ENCODE measurements at regions not wholly inside any gene's neighbourhood (a gene's known extent, or its start where the extent isn't known, plus 50 kb on each side); places are given as distances from the start of the nearest gene placed in this dataset.

- TF ChIP-seq CTCF (IDR thresholded peaks at IDR 0.05; ENCODE audit: low read depth, low read length): no peak
- DNase-seq (ENCODE audit: extremely low read depth, low read depth): no peak
These were observed 307.5 kb downstream of the GALR1 start for GRCh38 chr18:77557046-77557587.

GRCh38 chr18:77559274-77559910, 309.7 kb downstream of the GALR1 start:
- TF ChIP-seq CTCF (IDR thresholded peaks at IDR 0.05; ENCODE audit: low read depth, low read length): no peak
- no peak for DNase-seq (ENCODE audit: extremely low read depth, low read depth)

- no peak for TF ChIP-seq CTCF (IDR thresholded peaks at IDR 0.05; ENCODE audit: low read depth, low read length)
- no peak for DNase-seq (ENCODE audit: extremely low read depth, low read depth)
These were observed 310.8 kb downstream of the GALR1 start for GRCh38 chr18:77560341-77560992.

GRCh38 chr18:77566604-77567003, 317.0 kb downstream of the GALR1 start:
- TF ChIP-seq CTCF (IDR thresholded peaks at IDR 0.05; ENCODE audit: low read depth, low read length): no peak
- no peak for DNase-seq (ENCODE audit: extremely low read depth, low read depth)

GRCh38 chr18:77567205-77567604, 317.6 kb downstream of the GALR1 start:
- DNase-seq (ENCODE audit: extremely low read depth, low read depth): no peak
- TF ChIP-seq CTCF (IDR thresholded peaks at IDR 0.05; ENCODE audit: low read depth, low read length): no peak

- no peak for TF ChIP-seq CTCF (IDR thresholded peaks at IDR 0.05; ENCODE audit: low read depth, low read length)
These were observed 322.1 kb downstream of the GALR1 start for GRCh38 chr18:77571743-77572142.

GRCh38 chr18:77572537-77572936, 322.9 kb downstream of the GALR1 start:
- DNase-seq (ENCODE audit: extremely low read depth, low read depth): no peak
- no peak for TF ChIP-seq CTCF (IDR thresholded peaks at IDR 0.05; ENCODE audit: low read depth, low read length)

More at GRCh38 chr18:77571743-77572142, 322.1 kb downstream of the GALR1 start:
- DNase-seq (ENCODE audit: extremely low read depth, low read depth): no peak

Data from AG09319 (cell line).